ENCODE measurements at regions not wholly inside any gene's neighbourhood (a gene's known extent, or its start where the extent isn't known, plus 50 kb on each side); places are given as distances from the start of the nearest gene placed in this dataset.

DNA sequence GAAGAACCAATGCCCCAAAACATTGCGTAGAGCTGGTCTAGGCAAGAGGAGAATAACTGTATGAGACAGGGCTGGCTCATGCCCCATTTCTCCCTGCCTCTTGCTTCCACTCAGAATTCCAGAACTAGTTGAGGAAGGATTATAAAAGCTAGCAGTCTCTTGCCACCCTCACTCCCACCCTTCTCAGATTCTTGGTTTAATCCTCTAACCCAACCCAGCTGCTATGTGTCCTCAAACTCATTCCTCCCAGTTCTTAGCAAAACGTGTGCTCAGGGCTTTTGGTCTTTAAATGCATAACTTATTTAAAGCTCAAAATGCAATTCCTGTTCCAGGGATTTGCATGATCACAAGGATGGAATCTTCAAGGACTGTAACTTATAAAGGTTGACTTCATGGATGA, 466.3 kb downstream of the COG6 start:
- TF ChIP-seq, protein P1, sequence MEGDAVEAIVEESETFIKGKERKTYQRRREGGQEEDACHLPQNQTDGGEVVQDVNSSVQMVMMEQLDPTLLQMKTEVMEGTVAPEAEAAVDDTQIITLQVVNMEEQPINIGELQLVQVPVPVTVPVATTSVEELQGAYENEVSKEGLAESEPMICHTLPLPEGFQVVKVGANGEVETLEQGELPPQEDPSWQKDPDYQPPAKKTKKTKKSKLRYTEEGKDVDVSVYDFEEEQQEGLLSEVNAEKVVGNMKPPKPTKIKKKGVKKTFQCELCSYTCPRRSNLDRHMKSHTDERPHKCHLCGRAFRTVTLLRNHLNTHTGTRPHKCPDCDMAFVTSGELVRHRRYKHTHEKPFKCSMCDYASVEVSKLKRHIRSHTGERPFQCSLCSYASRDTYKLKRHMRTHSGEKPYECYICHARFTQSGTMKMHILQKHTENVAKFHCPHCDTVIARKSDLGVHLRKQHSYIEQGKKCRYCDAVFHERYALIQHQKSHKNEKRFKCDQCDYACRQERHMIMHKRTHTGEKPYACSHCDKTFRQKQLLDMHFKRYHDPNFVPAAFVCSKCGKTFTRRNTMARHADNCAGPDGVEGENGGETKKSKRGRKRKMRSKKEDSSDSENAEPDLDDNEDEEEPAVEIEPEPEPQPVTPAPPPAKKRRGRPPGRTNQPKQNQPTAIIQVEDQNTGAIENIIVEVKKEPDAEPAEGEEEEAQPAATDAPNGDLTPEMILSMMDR (IDR thresholded peaks at IDR 0.05; ENCODE audit: low read depth, low read length), result no peak
- no peak for DNase-seq (ENCODE audit: extremely low read depth, low read depth)

DNA sequence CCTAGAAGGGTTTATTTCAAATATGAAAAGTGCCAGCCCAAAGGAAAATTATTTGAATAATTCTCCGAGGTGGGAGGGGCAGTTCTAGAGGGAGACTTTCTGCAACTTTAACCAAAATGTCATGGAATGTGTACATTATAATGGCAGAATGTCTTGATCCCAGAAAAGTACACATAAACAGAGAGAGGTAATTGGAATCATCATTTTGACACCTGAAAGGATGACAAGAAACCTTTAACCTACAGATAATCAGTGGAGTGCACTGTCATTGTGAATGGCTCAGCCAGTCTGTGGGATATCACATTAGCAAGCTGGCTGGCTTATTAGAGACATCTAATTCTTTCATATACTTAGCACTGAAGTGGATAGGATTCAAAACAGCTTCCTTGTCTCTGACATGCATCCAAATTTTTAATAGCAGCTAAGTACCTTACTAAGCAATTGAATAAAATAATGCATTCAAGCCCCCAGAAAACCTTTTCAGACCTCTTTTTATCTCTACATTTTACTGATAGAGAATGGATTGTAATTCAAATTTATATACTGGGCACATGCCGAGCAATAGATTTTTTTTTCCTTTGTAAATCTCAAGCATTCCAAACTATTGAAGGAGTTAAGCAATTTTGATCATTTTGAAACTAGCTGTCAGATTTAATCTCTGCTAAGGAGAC, 468.6 kb downstream of the COG6 start:
- no peak for DNase-seq (ENCODE audit: extremely low read depth, low read depth)
- TF ChIP-seq, protein P1 (IDR thresholded peaks at IDR 0.05; ENCODE audit: low read depth, low read length), result no peak

DNA sequence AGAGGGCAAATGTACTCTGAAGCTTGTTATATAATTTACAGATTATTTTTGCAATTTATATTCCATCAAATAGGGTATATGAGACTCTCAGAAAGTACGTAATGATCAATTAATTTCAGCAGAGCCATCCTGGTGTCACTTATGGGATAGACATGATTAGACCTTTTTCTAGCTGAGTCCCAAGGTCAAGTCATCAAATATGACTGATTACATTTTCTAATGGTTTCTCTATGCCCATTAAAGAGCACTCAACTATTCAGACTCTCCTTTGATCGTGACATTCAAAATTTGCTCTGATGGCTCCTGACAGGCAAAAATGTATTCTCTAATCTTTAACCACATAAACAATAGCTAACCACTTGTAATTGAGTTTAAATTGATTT, 469.2 kb downstream of the COG6 start:
- no peak for DNase-seq (ENCODE audit: extremely low read depth, low read depth)
- TF ChIP-seq, protein P1 (IDR thresholded peaks at IDR 0.05; ENCODE audit: low read depth, low read length), result no peak

DNA sequence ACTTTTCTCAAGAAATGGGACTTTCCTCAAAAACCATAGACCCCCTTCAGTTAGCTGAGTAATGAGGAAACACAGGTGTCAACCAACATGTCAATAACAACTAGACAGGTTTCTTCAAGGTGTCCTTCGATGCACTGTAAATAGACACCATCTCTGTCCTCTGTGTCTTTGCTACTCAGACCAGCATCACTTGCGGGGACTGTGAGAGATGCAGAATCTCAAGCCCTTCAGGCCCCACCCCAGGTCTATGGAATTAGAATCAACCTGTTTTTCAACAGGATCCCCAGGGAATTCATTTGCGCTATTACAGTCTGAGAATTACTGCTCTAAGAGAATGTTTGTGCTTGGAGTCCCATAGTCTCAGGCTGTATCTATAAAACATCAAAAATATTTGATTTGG, 469.9 kb downstream of the COG6 start:
- TF ChIP-seq, protein P1 (IDR thresholded peaks at IDR 0.05; ENCODE audit: low read depth, low read length), result no peak
- DNase-seq (ENCODE audit: extremely low read depth, low read depth), result no peak

DNA sequence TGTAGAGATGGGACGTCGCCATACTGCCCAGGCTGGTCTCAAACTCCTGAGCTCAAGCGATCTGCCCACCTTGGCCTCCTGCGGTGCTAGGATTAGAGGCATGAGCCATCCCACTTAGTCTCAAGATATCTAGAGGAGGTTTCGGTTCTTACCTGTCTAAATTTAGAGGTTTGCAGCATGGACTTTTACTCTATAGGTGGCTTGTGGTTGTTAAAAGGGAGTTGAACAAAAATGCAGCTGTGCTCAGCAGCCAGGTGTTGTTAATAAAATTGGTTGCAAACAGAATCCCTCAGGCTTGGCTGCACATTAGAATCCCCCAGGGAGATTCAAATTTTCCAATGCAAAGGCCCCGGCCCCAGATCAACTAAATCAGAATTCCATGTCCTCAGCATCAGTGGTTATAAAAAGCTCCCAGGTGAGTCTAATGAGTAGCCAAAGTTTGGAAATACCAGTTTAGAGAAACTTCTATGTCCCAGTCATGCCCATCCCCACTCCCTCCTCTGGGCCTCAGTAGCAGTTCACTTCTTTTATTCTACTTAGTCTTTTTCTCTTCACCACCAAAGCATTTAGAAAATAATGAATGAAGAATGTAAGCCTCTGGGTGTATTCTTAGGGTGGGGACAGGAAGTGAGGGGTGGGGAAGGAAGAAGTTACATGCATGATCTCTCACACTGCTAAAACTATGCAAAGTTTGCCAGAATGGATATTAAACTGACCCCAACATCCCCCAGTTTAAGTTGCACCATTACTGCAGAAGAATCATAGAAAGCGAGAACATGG, 471.0 kb downstream of the COG6 start:
- DNase-seq (ENCODE audit: extremely low read depth, low read depth), result no peak
- TF ChIP-seq, protein P1 (IDR thresholded peaks at IDR 0.05; ENCODE audit: low read depth, low read length), result no peak

DNA sequence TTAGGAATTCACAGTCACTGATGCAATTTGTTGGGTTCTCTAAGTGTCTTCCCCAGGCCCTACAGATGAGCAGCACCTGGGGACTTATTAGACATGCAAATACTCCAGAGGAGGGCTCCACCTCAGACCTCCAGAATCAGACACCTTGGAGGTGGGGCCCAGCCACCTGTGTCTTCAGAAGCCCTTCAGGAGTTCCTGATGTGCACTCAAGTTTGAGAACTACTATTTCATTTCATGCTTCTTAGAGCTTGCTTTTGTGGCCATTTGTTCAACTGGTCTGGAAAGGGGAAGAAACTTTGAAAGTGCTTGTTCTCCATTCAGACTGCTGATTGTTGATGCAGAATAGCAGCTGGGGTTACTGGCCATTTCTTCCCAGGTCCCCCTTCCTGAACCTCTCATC, 472.0 kb downstream of the COG6 start:
- DNase-seq (ENCODE audit: extremely low read depth, low read depth), result no peak
- TF ChIP-seq, protein P1 (IDR thresholded peaks at IDR 0.05; ENCODE audit: low read depth, low read length), result no peak

DNA sequence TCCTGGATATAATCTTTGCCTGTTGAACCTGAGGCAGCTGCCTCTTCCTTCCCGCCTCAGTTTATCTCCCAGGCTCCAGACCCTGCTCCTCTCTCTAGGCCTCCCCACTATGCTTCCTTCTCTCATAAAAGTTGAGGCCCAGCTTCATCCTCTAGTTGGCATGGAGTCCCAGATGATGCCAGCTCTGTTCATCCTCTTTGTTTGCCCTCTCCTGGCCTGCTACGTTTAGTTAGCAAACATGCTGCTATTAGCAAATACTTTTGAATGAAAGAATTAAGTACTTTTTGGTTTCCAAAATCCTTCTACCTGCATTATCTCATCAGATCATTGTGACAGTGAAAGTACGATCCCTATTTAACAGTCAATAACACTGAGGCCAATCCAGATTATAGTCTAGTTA, 472.5 kb downstream of the COG6 start:
- TF ChIP-seq, protein P1 (IDR thresholded peaks at IDR 0.05; ENCODE audit: low read depth, low read length), result no peak
- DNase-seq (ENCODE audit: extremely low read depth, low read depth), result no peak
